Stimulated activated naive CD8-positive, alpha-beta T cell treated with anti-CD3 and anti-CD28 coated beads, Interleukin-15, amount 100 ng/mL, for 72 hours (primary cell): ENCODE measurements at regions not wholly inside any gene's neighbourhood (a gene's known extent, or its start where the extent isn't known, plus 50 kb on each side); places are given as distances from the start of the nearest gene placed in this dataset.
A peak's percentile ranks its signal among the peaks of the same experiment; 100 is the strongest.
"Not testable (repeated sequence)": the region's sequence is repeated elsewhere in the genome, so short reads cannot be mapped to it uniquely, and the experiment has no call there.

Source experiments
- ATAC-seq: fragments of 150-1000 bp; cut with Tn5 transposase; 2 replicates; pipeline ENCODE4 v1.10.0; 2021; ENCODE audit warnings: mild to moderate bottlenecking, moderate library complexity
- DNase-seq, 2 donors: peaks; one replicate each; pipeline ENCODE4 v3.0.0; 2021 to 2022
- H3K27ac Mint-ChIP-seq, 2 donors: one replicate each; pipeline ENCODE4 v1.8.0; 2022; ENCODE audit warnings: mild to moderate bottlenecking in 2 of 2, mixed read lengths in 2 of 2, moderate library complexity in 2 of 2
- H3K27me3 Mint-ChIP-seq: one replicate; pipeline ENCODE4 v1.8.0; 2022; ENCODE audit warnings: mixed read lengths
- H3K4me1 Mint-ChIP-seq: one replicate; pipeline ENCODE4 v1.8.0; 2022; ENCODE audit warnings: mild to moderate bottlenecking, mixed read lengths
- H3K4me3 Mint-ChIP-seq, 2 donors: one replicate each; pipeline ENCODE4 v1.8.0; 2022; ENCODE audit warnings: mild to moderate bottlenecking in 2 of 2, mixed read lengths in 2 of 2, moderate library complexity in 1 of 2
- H3K9me3 Mint-ChIP-seq, 2 donors: one replicate each; pipeline ENCODE4 v1.8.0; 2022; ENCODE audit warnings: mixed read lengths in 2 of 2

DNA sequence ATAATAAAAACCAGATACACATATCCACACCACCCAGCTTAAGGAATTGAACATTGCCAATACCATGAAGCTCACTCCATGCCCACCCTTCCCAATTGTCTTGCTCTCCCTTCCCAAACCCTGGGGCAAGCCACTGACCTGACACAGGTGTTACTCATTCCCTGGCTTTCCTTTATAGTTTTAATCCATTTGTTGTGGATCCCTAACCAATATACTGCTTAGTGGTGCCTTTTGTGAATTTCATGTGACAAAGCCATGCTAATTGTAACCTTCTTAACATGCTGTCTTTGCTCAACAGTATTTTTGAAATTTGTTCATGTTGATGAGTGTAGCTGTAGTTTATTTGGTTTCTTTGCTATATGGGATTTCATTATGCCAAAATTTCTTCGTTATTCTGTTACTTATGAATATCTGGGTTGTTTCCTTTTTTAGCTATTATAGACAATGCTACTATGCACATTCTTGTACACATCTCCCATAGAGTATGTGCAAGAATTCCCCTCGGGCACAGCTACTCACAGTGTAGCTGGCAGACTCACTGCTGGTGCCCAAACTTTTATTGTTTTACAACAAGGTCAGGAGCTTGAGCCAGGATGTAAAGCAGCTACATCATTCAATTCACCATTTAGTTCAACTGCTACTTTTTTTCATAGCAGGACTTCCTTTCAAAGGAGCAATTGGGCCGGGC is 90.8 kb upstream of the ATL2 start:
- no peak overlapping the region for H3K4me3 Mint-ChIP-seq
- no peak for ATAC-seq
- H3K27ac Mint-ChIP-seq: peak overlapping the region in 1 of 2 donors; percentile 41
- no peak for DNase-seq
- peaks cover 10% of the 10 kb centered on the region for H3K4me1 Mint-ChIP-seq
- H3K27me3 Mint-ChIP-seq: peaks cover 12% of the 10 kb centered on the region
- no peaks in the 10 kb centered on the region for H3K9me3 Mint-ChIP-seq

DNA sequence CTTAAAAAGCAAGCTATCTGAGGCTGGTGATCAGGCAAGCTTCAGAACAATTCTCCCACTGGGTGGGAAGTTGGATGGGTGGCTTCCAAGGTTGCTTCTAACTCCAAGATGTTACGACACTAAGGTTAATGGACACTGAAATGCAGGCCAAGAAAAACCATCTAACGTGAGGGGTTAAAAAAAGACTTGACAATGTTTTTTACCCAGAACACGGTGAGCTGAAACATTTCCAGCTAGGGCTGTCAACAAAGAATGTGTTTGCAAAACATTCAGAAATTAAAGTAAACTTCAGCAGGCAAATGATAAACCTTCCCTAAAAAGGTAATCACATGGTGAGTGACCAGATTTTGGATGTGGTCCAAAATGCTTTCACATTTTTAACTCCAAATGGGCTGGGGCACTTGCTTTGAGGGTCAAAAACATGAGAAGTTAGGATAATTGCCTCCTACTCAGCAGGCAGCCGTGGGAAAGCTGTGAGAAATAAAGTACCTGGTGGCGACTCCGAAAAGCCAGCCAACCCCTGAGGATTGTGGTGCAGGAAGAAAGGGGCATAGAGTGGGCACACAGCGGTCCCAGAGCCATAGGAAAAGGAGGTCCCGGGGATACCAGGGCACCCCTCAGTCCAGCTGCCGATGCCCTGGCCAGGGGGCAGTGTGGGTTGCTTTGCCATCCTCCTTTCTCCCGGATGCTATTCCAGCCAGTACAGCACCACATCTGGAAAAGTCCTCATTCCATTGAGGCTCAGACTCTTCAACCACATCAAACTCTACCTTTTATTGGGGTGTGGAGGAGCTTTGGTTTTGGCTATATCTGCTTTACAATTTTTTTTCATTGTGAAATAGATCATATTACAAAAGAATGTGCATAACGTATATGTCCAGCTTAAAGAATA is 90.0 kb upstream of the ATL2 start:
- no peak overlapping the region for H3K27ac Mint-ChIP-seq
- ATAC-seq: no peak
- no peak for DNase-seq
- H3K9me3 Mint-ChIP-seq: no peaks in the 10 kb centered on the region
- peaks cover 6% of the 10 kb centered on the region for H3K27me3 Mint-ChIP-seq
- peaks cover 15% of the 10 kb centered on the region for H3K4me1 Mint-ChIP-seq
- no peak overlapping the region for H3K4me3 Mint-ChIP-seq

GRCh38 chr2:38466409-38466808 is 89.3 kb upstream of the ATL2 start:
- H3K27me3 Mint-ChIP-seq: no peaks in the 10 kb centered on the region
- no peak overlapping the region for H3K27ac Mint-ChIP-seq
- peaks cover 18% of the 10 kb centered on the region for H3K4me1 Mint-ChIP-seq
- ATAC-seq: no peak
- no peak overlapping the region for H3K4me3 Mint-ChIP-seq
- no peaks in the 10 kb centered on the region for H3K9me3 Mint-ChIP-seq
- DNase-seq: no peak

GRCh38 chr2:38465789-38466127 is 88.7 kb upstream of the ATL2 start:
- H3K27ac Mint-ChIP-seq: peak overlapping the region in 1 of 2 donors; percentile 90
- H3K4me1 Mint-ChIP-seq: peaks cover 18% of the 10 kb centered on the region
- H3K27me3 Mint-ChIP-seq: no peaks in the 10 kb centered on the region
- no peak overlapping the region for H3K4me3 Mint-ChIP-seq
- DNase-seq (peak in 1 of 2 donors; percentile 17), ATAC-seq (peak; percentile 44)
- no peaks in the 10 kb centered on the region for H3K9me3 Mint-ChIP-seq

GRCh38 chr2:38464971-38465788 is 88.1 kb upstream of the ATL2 start:
- ATAC-seq: no peak
- H3K9me3 Mint-ChIP-seq: no peaks in the 10 kb centered on the region
- peaks cover 6% of the 10 kb centered on the region for H3K27me3 Mint-ChIP-seq
- peaks cover 18% of the 10 kb centered on the region for H3K4me1 Mint-ChIP-seq
- H3K4me3 Mint-ChIP-seq: no peak overlapping the region
- DNase-seq: no peak
- peak overlapping the region in 1 of 2 donors; percentile 90 for H3K27ac Mint-ChIP-seq

GRCh38 chr2:38463752-38464151 is 86.7 kb upstream of the ATL2 start:
- H3K27me3 Mint-ChIP-seq: peaks cover 9% of the 10 kb centered on the region
- ATAC-seq: no peak
- no peak for DNase-seq
- H3K27ac Mint-ChIP-seq: no peak overlapping the region
- no peaks in the 10 kb centered on the region for H3K9me3 Mint-ChIP-seq
- H3K4me3 Mint-ChIP-seq: no peak overlapping the region
- H3K4me1 Mint-ChIP-seq: peaks cover 18% of the 10 kb centered on the region

GRCh38 chr2:38462121-38462661 is 85.1 kb upstream of the ATL2 start:
- Mint-ChIP-seq H3K9me3 (no peaks in the 10 kb centered on the region), H3K27me3 (peaks cover 24% of the 10 kb centered on the region), H3K4me1 (peaks cover 18% of the 10 kb centered on the region), H3K27ac (peak overlapping the region in 1 of 2 donors; percentile 79), H3K4me3 (peak overlapping the region; percentile 31 to 32)
- peak; percentile 24 to 50 for DNase-seq
- peak; percentile 89 for ATAC-seq

GRCh38 chr2:38461470-38461869 is 84.4 kb upstream of the ATL2 start:
- DNase-seq: no peak
- Mint-ChIP-seq H3K4me1 (peaks cover 18% of the 10 kb centered on the region), H3K9me3 (no peaks in the 10 kb centered on the region), H3K4me3 (no peak overlapping the region), H3K27ac (no peak overlapping the region), H3K27me3 (peaks cover 25% of the 10 kb centered on the region)
- ATAC-seq: no peak

DNA sequence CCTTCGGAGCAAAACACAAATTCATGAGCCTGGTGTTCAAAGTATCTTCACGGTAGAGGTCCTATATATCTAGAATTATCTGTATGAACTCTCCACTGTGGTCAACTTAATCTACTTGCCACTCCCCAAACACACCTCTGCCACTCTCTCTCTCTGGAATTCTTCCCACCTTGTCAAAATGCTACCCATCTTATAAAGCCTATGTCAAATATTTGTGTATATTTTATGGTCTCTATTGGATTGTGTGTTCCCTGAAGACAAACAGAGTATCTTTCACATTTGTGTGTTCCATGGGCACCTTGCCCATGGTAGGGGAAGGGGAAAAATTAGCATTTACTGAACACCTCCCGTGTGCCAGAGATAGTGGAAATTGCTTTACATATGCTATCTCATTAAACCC is 83.2 kb upstream of the ATL2 start:
- DNase-seq (no peak), ATAC-seq (no peak)
- Mint-ChIP-seq H3K4me1 (peaks cover 12% of the 10 kb centered on the region), H3K27me3 (peaks cover 25% of the 10 kb centered on the region), H3K4me3 (no peak overlapping the region), H3K27ac (no peak overlapping the region), H3K9me3 (no peaks in the 10 kb centered on the region)

DNA sequence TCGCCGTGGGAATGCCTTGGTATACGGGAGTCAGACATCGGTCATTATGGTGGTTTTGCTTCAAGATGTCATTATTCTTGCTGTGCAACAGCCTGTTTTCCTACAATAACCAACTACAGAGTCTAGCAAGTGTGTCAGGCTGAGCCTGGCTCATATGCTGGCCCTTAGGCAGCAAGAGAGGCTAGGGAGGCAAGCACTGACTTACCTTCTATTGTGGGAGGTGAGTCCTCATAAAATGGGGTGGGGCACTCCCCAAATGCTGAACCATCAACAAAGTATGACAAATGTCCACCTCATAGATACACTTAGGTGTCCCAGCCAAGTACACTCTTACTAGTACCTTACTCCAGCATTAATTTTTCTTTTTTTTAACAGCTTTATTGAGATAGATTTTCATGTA is 77.0 kb upstream of the ATL2 start:
- Mint-ChIP-seq H3K4me1 (no peaks in the 10 kb centered on the region), H3K4me3 (no peak overlapping the region), H3K27ac (no peak overlapping the region), H3K27me3 (peaks cover 16% of the 10 kb centered on the region), H3K9me3 (no peaks in the 10 kb centered on the region)
- ATAC-seq (no peak), DNase-seq (no peak)

- H3K27ac Mint-ChIP-seq, H3K4me3 Mint-ChIP-seq, DNase-seq, H3K4me1 Mint-ChIP-seq, H3K9me3 Mint-ChIP-seq, ATAC-seq, H3K27me3 Mint-ChIP-seq: not testable (repeated sequence)
Observed at GRCh38 chr2:38451778-38452177, 74.7 kb upstream of the ATL2 start.

GRCh38 chr2:38450509-38450908 is 73.4 kb upstream of the ATL2 start:
- ATAC-seq (no peak), DNase-seq (no peak)
- H3K27me3 Mint-ChIP-seq: no peaks in the 10 kb centered on the region
- no peaks in the 10 kb centered on the region for H3K9me3 Mint-ChIP-seq
- H3K4me3 Mint-ChIP-seq: no peak overlapping the region
- no peak overlapping the region for H3K27ac Mint-ChIP-seq
- no peaks in the 10 kb centered on the region for H3K4me1 Mint-ChIP-seq

DNA sequence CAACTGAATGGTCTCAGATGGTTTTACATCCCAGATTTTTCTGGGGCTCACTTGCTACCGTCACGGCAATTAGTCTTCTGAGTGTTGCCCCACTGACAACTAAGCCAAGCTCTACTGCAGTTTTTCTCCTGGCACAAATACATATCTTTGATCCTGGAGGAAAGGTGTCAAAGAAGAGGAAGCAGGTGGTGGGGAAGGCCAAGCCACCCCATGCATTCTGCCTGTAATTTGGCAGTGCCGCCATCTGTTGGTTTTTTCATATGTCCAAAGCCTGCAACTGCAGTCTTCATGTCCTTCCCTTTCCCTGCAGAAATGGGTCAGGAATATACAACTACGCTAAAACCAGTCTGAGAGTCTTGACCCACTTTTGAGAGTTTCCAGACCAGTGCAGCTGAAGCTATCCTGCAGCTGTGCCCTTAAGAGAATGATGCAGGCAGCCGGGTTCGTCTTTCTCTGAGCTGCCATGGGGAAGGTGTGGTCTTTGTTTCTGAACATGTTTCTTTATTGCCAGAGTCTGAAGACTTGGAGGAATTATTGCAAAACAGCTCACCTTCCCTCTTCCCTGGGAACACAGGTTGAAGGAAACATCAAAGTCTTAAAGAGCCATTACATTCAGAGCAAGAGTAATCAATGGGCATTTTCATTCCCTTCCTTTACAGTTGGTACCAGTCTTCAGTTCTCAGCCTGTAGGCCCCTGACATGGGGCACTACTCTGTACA is 71.8 kb upstream of the ATL2 start:
- no peaks in the 10 kb centered on the region for H3K4me1 Mint-ChIP-seq
- DNase-seq: no peak
- ATAC-seq: no peak
- no peaks in the 10 kb centered on the region for H3K9me3 Mint-ChIP-seq
- H3K27ac Mint-ChIP-seq: no peak overlapping the region
- no peaks in the 10 kb centered on the region for H3K27me3 Mint-ChIP-seq
- H3K4me3 Mint-ChIP-seq: no peak overlapping the region

DNA sequence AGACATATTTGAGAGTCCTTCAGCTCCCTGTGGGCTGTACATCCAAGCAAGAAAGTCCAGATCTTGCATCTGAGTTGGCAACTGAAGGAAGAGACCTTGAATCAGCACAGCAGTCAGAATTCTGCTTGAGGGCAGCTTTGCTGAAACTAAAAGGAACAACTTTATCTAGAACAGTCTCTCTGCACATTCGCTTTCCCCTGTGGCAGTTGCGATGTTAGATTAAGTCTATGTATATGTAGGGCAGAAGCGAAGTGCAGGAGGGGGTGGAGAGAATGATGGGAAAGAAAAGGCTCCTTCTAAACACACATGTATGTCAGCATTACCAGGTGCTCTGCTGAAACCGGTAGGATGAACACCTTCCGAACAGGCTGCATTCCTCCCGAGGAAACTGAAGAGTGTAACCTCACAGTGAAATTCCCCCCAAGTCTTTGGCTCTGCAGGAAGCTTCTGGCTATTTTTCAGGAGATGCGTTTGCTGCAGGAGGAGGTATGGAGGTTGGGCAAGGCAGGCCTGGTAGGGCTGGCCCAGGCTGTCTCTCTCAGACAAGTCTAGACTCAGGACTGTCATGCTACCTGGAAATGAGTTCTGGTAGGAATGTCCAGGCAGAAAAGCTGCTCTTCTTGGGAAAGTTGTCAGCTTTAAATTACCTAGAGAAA is 70.0 kb upstream of the ATL2 start:
- no peak for DNase-seq
- H3K27me3 Mint-ChIP-seq: peaks cover 10% of the 10 kb centered on the region
- ATAC-seq: no peak
- peak overlapping the region in 1 of 2 donors; percentile 13 for H3K27ac Mint-ChIP-seq
- H3K4me1 Mint-ChIP-seq: no peaks in the 10 kb centered on the region
- no peaks in the 10 kb centered on the region for H3K9me3 Mint-ChIP-seq
- no peak overlapping the region for H3K4me3 Mint-ChIP-seq
